Neural cell (in vitro differentiated cells): ENCODE measurements at regions not wholly inside any gene's neighbourhood (a gene's known extent, or its start where the extent isn't known, plus 50 kb on each side); places are given as distances from the start of the nearest gene placed in this dataset.
"Not testable (repeated sequence)": the region's sequence is repeated elsewhere in the genome, so short reads cannot be mapped to it uniquely, and the experiment has no call there.

Experiments used
- EP300 ChIP-seq: fragments of 450-650 bp; conservative IDR thresholded peaks from 2 replicates; pipeline ENCODE4 v1.6.1; 2014; ENCODE audit warnings: antibody characterized with exemption, mild to moderate bottlenecking, moderate library complexity; ENCODE audit not compliant: poor library complexity, severe bottlenecking
- EZH2 ChIP-seq: fragments of 200-600, 300-800 bp; shearing (Covaris generic), sonication (generic); IDR thresholded peaks from 2 replicates; pipeline ENCODE4 v1.6.1; 2014; ENCODE audit warnings: antibody characterized with exemption, low read length, borderline replicate concordance, mild to moderate bottlenecking; ENCODE audit not compliant: insufficient read depth, poor library complexity, severe bottlenecking
- MXI1 ChIP-seq: fragments of 450-650 bp; conservative IDR thresholded peaks from 2 replicates; pipeline ENCODE4 v1.6.1; 2014; ENCODE audit warnings: antibody characterized with exemption, mild to moderate bottlenecking; ENCODE audit not compliant: poor library complexity, severe bottlenecking
- POLR2AphosphoS5 ChIP-seq: IDR thresholded peaks from 2 replicates; pipeline ENCODE4 v1.6.1; 2012
- RAD21 ChIP-seq: fragments of 450-650 bp; conservative IDR thresholded peaks from 2 replicates; pipeline ENCODE4 v1.6.1; 2014; ENCODE audit warnings: antibody characterized with exemption, mild to moderate bottlenecking, moderate library complexity
- SMC3 ChIP-seq: fragments of 450-650 bp; conservative IDR thresholded peaks from 2 replicates; pipeline ENCODE4 v1.6.1; 2014; ENCODE audit warnings: antibody characterized with exemption, mild to moderate bottlenecking, moderate library complexity; ENCODE audit not compliant: poor library complexity
- TF ChIP-seq, protein P1 (sequence below): fragments of 450-650 bp; IDR thresholded peaks from 2 replicates; pipeline ENCODE4 v1.5.1; 2014; ENCODE audit warnings: antibody characterized with exemption, mild to moderate bottlenecking, moderate library complexity; ENCODE audit not compliant: poor library complexity, severe bottlenecking
- TF ChIP-seq, protein P2 (sequence below): IDR thresholded peaks from 2 replicates; pipeline ENCODE4 v1.6.1; 2012; ENCODE audit warnings: borderline replicate concordance

GRCh38 chr17:52409222-52409621, 250.7 kb upstream of the CA10 start:
- TF ChIP-seq, protein P1, sequence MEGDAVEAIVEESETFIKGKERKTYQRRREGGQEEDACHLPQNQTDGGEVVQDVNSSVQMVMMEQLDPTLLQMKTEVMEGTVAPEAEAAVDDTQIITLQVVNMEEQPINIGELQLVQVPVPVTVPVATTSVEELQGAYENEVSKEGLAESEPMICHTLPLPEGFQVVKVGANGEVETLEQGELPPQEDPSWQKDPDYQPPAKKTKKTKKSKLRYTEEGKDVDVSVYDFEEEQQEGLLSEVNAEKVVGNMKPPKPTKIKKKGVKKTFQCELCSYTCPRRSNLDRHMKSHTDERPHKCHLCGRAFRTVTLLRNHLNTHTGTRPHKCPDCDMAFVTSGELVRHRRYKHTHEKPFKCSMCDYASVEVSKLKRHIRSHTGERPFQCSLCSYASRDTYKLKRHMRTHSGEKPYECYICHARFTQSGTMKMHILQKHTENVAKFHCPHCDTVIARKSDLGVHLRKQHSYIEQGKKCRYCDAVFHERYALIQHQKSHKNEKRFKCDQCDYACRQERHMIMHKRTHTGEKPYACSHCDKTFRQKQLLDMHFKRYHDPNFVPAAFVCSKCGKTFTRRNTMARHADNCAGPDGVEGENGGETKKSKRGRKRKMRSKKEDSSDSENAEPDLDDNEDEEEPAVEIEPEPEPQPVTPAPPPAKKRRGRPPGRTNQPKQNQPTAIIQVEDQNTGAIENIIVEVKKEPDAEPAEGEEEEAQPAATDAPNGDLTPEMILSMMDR: not testable (repeated sequence)
- TF ChIP-seq POLR2AphosphoS5, EZH2, SMC3, EP300, MXI1, RAD21: not testable (repeated sequence)
- TF ChIP-seq, protein P2, sequence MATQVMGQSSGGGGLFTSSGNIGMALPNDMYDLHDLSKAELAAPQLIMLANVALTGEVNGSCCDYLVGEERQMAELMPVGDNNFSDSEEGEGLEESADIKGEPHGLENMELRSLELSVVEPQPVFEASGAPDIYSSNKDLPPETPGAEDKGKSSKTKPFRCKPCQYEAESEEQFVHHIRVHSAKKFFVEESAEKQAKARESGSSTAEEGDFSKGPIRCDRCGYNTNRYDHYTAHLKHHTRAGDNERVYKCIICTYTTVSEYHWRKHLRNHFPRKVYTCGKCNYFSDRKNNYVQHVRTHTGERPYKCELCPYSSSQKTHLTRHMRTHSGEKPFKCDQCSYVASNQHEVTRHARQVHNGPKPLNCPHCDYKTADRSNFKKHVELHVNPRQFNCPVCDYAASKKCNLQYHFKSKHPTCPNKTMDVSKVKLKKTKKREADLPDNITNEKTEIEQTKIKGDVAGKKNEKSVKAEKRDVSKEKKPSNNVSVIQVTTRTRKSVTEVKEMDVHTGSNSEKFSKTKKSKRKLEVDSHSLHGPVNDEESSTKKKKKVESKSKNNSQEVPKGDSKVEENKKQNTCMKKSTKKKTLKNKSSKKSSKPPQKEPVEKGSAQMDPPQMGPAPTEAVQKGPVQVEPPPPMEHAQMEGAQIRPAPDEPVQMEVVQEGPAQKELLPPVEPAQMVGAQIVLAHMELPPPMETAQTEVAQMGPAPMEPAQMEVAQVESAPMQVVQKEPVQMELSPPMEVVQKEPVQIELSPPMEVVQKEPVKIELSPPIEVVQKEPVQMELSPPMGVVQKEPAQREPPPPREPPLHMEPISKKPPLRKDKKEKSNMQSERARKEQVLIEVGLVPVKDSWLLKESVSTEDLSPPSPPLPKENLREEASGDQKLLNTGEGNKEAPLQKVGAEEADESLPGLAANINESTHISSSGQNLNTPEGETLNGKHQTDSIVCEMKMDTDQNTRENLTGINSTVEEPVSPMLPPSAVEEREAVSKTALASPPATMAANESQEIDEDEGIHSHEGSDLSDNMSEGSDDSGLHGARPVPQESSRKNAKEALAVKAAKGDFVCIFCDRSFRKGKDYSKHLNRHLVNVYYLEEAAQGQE: not testable (repeated sequence)
